Osteoblast (primary cell): ENCODE measurements at regions not wholly inside any gene's neighbourhood (a gene's known extent, or its start where the extent isn't known, plus 50 kb on each side); places are given as distances from the start of the nearest gene placed in this dataset.

Source experiments
- DNase-seq: peaks from one replicate; pipeline ENCODE4 v3.0.0; 2011; ENCODE audit warnings: low spot score, mixed read lengths; ENCODE audit not compliant: insufficient read length; ENCODE audit errors: missing footprints
- H2AFZ ChIP-seq: 2 replicates; pipeline ENCODE4 v1.6.0; 2011; ENCODE audit warnings: mild to moderate bottlenecking, low read length
- H3K27ac ChIP-seq: 2 replicates; pipeline ENCODE4 v1.5.1; 2011; ENCODE audit warnings: mild to moderate bottlenecking, low read depth, low read length, moderate library complexity
- H3K27me3 ChIP-seq: 2 replicates; pipeline ENCODE4 v1.6.0; 2012; ENCODE audit warnings: mild to moderate bottlenecking, control low read depth, inconsistent platforms, low read length, moderate library complexity; ENCODE audit not compliant: insufficient read depth
- H3K36me3 ChIP-seq: 2 replicates; pipeline ENCODE4 v1.5.1; 2011; ENCODE audit warnings: mild to moderate bottlenecking, low read length, control low read depth, moderate library complexity; ENCODE audit not compliant: insufficient read depth
- H3K4me1 ChIP-seq: 2 replicates; pipeline ENCODE4 v1.5.1; 2011; ENCODE audit warnings: mild to moderate bottlenecking, low read length, control low read depth, moderate library complexity; ENCODE audit not compliant: insufficient read depth
- H3K4me2 ChIP-seq: 2 replicates; pipeline ENCODE4 v1.6.0; 2011; ENCODE audit warnings: mild to moderate bottlenecking, low read length; ENCODE audit not compliant: insufficient read depth
- H3K4me3 ChIP-seq: fragments of 200-600 bp; sonication (generic); 3 replicates; pipeline ENCODE4 v1.5.1; 2012; ENCODE audit warnings: mild to moderate bottlenecking, low read length, inconsistent platforms; ENCODE audit not compliant: insufficient read depth
- H3K79me2 ChIP-seq: 2 replicates; pipeline ENCODE4 v1.6.0; 2012; ENCODE audit warnings: mild to moderate bottlenecking, low read length, control low read depth, inconsistent platforms; ENCODE audit not compliant: insufficient read depth
- H3K9me3 ChIP-seq: 2 replicates; pipeline ENCODE4 v1.5.1; 2011; ENCODE audit warnings: low read depth, low read length, control low read depth
- H4K20me1 ChIP-seq: 2 replicates; pipeline ENCODE4 v1.6.0; 2012; ENCODE audit warnings: mild to moderate bottlenecking, low read length, control low read depth; ENCODE audit not compliant: insufficient read depth
- CTCF ChIP-seq: IDR thresholded peaks from 2 replicates; pipeline ENCODE4 v1.5.1; 2011; ENCODE audit warnings: mild to moderate bottlenecking, low read depth, low read length, moderate library complexity; ENCODE audit errors: extremely low read depth

- Histone ChIP-seq H3K4me2 (no peak overlapping the region), H3K27me3 (no peaks in the 10 kb centered on the region), H3K79me2 (no peaks in the 10 kb centered on the region), H4K20me1 (no peaks in the 10 kb centered on the region), H3K27ac (no peak overlapping the region), H3K4me1 (no peaks in the 10 kb centered on the region), H2AFZ (no peak overlapping the region), H3K9me3 (no peaks in the 10 kb centered on the region), H3K4me3 (no peak overlapping the region), H3K36me3 (no peaks in the 10 kb centered on the region)
- no peak for DNase-seq
- TF ChIP-seq CTCF: no peak
Measured at GRCh38 chr15:29560896-29561295, 261.4 kb downstream of the TJP1 start.

- no peaks in the 10 kb centered on the region for H4K20me1 ChIP-seq
- H3K9me3 ChIP-seq: no peaks in the 10 kb centered on the region
- H3K4me2 ChIP-seq: no peak overlapping the region
- no peak overlapping the region for H3K4me3 ChIP-seq
- H3K36me3 ChIP-seq: no peaks in the 10 kb centered on the region
- H2AFZ ChIP-seq: no peak overlapping the region
- no peaks in the 10 kb centered on the region for H3K79me2 ChIP-seq
- DNase-seq: no peak
- no peaks in the 10 kb centered on the region for H3K27me3 ChIP-seq
- no peaks in the 10 kb centered on the region for H3K4me1 ChIP-seq
- H3K27ac ChIP-seq: no peak overlapping the region
- no peak for TF ChIP-seq CTCF
Measured at GRCh38 chr15:29558261-29558660, 264.0 kb downstream of the TJP1 start.

GRCh38 chr15:29557171-29557570, 265.1 kb downstream of the TJP1 start:
- H3K4me1 ChIP-seq: no peaks in the 10 kb centered on the region
- no peak for TF ChIP-seq CTCF
- no peak overlapping the region for H2AFZ ChIP-seq
- no peak overlapping the region for H3K4me3 ChIP-seq
- H3K9me3 ChIP-seq: no peaks in the 10 kb centered on the region
- H3K27me3 ChIP-seq: no peaks in the 10 kb centered on the region
- H3K36me3 ChIP-seq: no peaks in the 10 kb centered on the region
- no peaks in the 10 kb centered on the region for H3K79me2 ChIP-seq
- no peaks in the 10 kb centered on the region for H4K20me1 ChIP-seq
- no peak for DNase-seq
- H3K27ac ChIP-seq: no peak overlapping the region
- H3K4me2 ChIP-seq: no peak overlapping the region

GRCh38 chr15:29556380-29556779, 265.9 kb downstream of the TJP1 start:
- Histone ChIP-seq H3K9me3 (no peaks in the 10 kb centered on the region), H3K27ac (no peak overlapping the region), H3K36me3 (no peaks in the 10 kb centered on the region), H3K4me3 (no peak overlapping the region), H3K79me2 (no peaks in the 10 kb centered on the region), H3K4me2 (no peak overlapping the region), H3K4me1 (no peaks in the 10 kb centered on the region), H2AFZ (no peak overlapping the region), H4K20me1 (no peaks in the 10 kb centered on the region), H3K27me3 (no peaks in the 10 kb centered on the region)
- DNase-seq: peak; percentile 66
- TF ChIP-seq CTCF: no peak
